ENCODE measurements at regions not wholly inside any gene's neighbourhood (a gene's known extent, or its start where the extent isn't known, plus 50 kb on each side); places are given as distances from the start of the nearest gene placed in this dataset.

DNA sequence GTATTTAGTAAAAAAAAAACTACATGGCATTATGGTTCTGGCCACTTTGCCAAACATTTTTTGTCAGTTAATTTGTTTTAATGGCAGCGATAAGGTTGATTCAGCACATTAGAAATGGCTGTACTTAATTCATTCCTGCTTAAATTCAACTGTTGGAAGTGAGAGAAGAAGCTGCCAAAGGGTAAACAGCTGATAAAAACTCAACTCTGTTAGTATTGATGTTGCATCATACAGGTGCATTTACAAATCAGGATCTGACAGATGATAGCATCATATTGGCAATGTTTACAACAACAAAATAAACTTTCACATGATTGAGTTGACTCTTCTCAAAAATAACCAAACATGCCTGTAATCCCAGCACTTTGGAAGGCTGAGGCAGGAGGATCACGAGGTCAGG, 444.3 kb downstream of the IPMK start:
- POLR2A ChIA-PET: no interaction called here
- H3K9me3 ChIP-seq (ENCODE audit: control insufficient read depth, insufficient read depth, low read length): peaks cover 3% of the 10 kb centered on the region
- no peaks in the 10 kb centered on the region for H3K27me3 ChIP-seq (ENCODE audit: control insufficient read depth, insufficient read depth, low read length)
- no peak overlapping the region for H3K4me3 ChIP-seq (ENCODE audit: low read depth, low read length)
- CTCF ChIA-PET: no interaction called here
- no peak for DNase-seq (ENCODE audit: low read depth, low spot score)
- TF ChIP-seq, protein P1, sequence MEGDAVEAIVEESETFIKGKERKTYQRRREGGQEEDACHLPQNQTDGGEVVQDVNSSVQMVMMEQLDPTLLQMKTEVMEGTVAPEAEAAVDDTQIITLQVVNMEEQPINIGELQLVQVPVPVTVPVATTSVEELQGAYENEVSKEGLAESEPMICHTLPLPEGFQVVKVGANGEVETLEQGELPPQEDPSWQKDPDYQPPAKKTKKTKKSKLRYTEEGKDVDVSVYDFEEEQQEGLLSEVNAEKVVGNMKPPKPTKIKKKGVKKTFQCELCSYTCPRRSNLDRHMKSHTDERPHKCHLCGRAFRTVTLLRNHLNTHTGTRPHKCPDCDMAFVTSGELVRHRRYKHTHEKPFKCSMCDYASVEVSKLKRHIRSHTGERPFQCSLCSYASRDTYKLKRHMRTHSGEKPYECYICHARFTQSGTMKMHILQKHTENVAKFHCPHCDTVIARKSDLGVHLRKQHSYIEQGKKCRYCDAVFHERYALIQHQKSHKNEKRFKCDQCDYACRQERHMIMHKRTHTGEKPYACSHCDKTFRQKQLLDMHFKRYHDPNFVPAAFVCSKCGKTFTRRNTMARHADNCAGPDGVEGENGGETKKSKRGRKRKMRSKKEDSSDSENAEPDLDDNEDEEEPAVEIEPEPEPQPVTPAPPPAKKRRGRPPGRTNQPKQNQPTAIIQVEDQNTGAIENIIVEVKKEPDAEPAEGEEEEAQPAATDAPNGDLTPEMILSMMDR (IDR thresholded peaks at IDR 0.05; ENCODE audit: low read depth, low read length): no peak
- no peak overlapping the region for H3K27ac ChIP-seq (ENCODE audit: low read depth, low read length)

DNA sequence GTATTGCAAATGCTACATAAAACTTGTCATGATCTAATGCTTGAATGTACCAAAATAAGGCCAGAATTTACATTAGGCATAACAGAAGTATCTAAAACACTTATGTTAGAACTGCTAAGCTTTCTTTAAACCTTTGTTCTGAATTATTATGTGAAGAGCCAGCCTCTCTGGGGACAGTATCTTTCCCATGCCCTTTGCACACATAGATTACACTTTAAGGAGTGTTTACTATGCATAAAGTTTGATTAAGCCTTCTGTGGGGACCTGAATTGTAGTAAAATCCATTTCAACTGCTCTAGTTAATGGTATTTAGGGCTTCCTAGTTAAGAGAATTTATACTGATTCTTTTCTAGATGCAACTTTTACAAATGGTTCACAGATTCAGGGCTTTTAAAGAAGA, 444.7 kb downstream of the IPMK start:
- Histone ChIP-seq H3K9me3 (ENCODE audit: control insufficient read depth, insufficient read depth, low read length) (peaks cover 3% of the 10 kb centered on the region), H3K4me3 (ENCODE audit: low read depth, low read length) (no peak overlapping the region), H3K27me3 (ENCODE audit: control insufficient read depth, insufficient read depth, low read length) (no peaks in the 10 kb centered on the region), H3K27ac (ENCODE audit: low read depth, low read length) (no peak overlapping the region)
- no peak for DNase-seq (ENCODE audit: low read depth, low spot score)
- ChIA-PET CTCF (no interaction called here), POLR2A (no interaction called here)
- TF ChIP-seq, protein P1 (IDR thresholded peaks at IDR 0.05; ENCODE audit: low read depth, low read length): no peak

DNA sequence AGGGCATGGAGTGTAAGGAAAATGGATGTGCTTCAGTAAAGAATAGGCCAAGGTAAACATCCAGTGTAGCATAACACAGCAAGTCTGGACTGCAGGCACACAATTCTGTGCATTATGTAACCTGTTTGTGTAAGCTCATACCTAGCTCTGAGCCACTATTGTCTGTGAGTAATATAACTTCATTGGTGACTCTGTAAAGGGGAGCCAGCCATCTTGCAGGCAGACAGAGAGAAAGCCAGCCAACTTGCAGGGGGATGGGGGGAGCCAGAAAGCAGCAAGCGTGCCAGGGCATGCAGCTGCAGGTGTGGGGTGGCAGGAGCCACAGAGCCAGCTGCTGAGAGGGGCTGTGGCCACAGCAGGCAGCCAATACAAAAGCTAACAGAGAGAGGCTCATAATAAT, 449.2 kb downstream of the IPMK start:
- H3K4me3 ChIP-seq (ENCODE audit: low read depth, low read length): no peak overlapping the region
- ChIA-PET CTCF (no interaction called here), POLR2A (no interaction called here)
- H3K9me3 ChIP-seq (ENCODE audit: control insufficient read depth, insufficient read depth, low read length): peaks cover 3% of the 10 kb centered on the region
- no peak overlapping the region for H3K27ac ChIP-seq (ENCODE audit: low read depth, low read length)
- TF ChIP-seq, protein P1 (IDR thresholded peaks at IDR 0.05; ENCODE audit: low read depth, low read length): no peak
- H3K27me3 ChIP-seq (ENCODE audit: control insufficient read depth, insufficient read depth, low read length): no peaks in the 10 kb centered on the region
- no peak for DNase-seq (ENCODE audit: low read depth, low spot score)

DNA sequence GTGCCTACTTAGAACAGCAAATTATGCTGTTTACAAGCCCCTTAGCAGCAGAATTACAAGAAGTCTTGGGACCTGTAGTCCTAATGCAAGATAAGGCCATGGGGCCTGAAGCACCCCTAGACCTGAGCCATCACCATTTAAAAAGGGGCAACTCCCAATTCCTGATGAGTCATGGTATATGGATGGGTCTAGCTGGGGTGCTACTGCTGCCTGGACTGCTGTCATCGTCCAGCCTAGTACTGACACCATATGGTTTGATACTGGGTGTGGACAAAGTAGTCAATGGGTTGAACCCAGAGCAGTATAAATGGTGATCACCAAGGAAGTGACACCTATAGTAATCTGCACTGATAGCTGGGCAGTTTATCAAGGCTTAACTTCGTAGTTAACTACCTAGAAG, 450.0 kb downstream of the IPMK start:
- CTCF ChIA-PET: no interaction called here
- H3K9me3 ChIP-seq (ENCODE audit: control insufficient read depth, insufficient read depth, low read length): peaks cover 3% of the 10 kb centered on the region
- no peak overlapping the region for H3K4me3 ChIP-seq (ENCODE audit: low read depth, low read length)
- POLR2A ChIA-PET: no interaction called here
- TF ChIP-seq, protein P1 (IDR thresholded peaks at IDR 0.05; ENCODE audit: low read depth, low read length): no peak
- H3K27me3 ChIP-seq (ENCODE audit: control insufficient read depth, insufficient read depth, low read length): no peaks in the 10 kb centered on the region
- no peak for DNase-seq (ENCODE audit: low read depth, low spot score)
- H3K27ac ChIP-seq (ENCODE audit: low read depth, low read length): no peak overlapping the region

DNA sequence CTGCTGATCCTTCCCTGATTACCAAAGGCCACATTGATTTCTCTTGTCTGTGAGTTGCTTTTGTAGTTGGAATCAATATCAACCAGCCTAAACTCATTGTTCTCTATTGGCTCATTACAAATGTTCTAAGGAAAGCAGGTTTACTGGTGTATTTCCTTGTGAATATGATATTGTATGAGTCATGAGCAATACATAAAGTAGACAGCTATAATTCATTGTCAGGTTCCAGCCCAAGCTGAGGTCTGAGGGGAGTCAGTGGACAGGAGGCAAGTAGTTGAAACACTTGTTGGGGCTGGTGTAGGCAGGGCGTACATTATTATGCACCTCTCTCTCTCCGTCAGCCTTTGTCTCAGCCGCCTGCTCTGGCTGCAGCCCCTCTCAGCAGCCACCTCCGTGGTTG, 451.7 kb downstream of the IPMK start:
- Histone ChIP-seq H3K9me3 (ENCODE audit: control insufficient read depth, insufficient read depth, low read length) (peaks cover 3% of the 10 kb centered on the region), H3K27ac (ENCODE audit: low read depth, low read length) (no peak overlapping the region), H3K27me3 (ENCODE audit: control insufficient read depth, insufficient read depth, low read length) (no peaks in the 10 kb centered on the region), H3K4me3 (ENCODE audit: low read depth, low read length) (no peak overlapping the region)
- DNase-seq (ENCODE audit: low read depth, low spot score): no peak
- ChIA-PET CTCF (no interaction called here), POLR2A (no interaction called here)
- TF ChIP-seq, protein P1 (IDR thresholded peaks at IDR 0.05; ENCODE audit: low read depth, low read length): no peak

All from AG04450 (cell line).